ENCODE measurements at regions not wholly inside any gene's neighbourhood (a gene's known extent, or its start where the extent isn't known, plus 50 kb on each side); places are given as distances from the start of the nearest gene placed in this dataset.

- peak in 1 of 2 donors; percentile 38 for DNase-seq (ENCODE audit: low spot score in 2 of 2)
- Histone ChIP-seq H3K36me3 (no peaks in the 10 kb centered on the region), H3K4me1 (no peaks in the 10 kb centered on the region), H3K27ac (no peak overlapping the region), H3K4me3 (no peak overlapping the region), H3K9me3 (no peaks in the 10 kb centered on the region), H3K27me3 (peaks cover 12% of the 10 kb centered on the region)
- TF ChIP-seq CTCF (IDR thresholded peaks at IDR 0.05) (no peak), EP300 (IDR thresholded peaks at IDR 0.05) (no peak)
- 59% methylated on average over 4 of the region's 4 CpGs for WGBS
Measured at GRCh38 chr10:69697006-69697405, 67.0 kb downstream of the FAM241B start.

- TF ChIP-seq POLR2AphosphoS5 (IDR thresholded peaks at IDR 0.05) = no peak
- no peak for TF ChIP-seq POLR2A (IDR thresholded peaks at IDR 0.05)
- no peak for TF ChIP-seq EP300 (IDR thresholded peaks at IDR 0.05)
- TF ChIP-seq CTCF (IDR thresholded peaks at IDR 0.05) = no peak
- Histone ChIP-seq H3K36me3 (no peaks in the 10 kb centered on the region), H3K9me3 (no peaks in the 10 kb centered on the region), H3K4me1 (no peaks in the 10 kb centered on the region), H3K27ac (no peak overlapping the region), H3K27me3 (peaks cover 16% of the 10 kb centered on the region), H3K4me3 (no peak overlapping the region)
- 70% methylated on average over 3 of the region's 3 CpGs for WGBS
- no peak for DNase-seq (ENCODE audit: low spot score in 2 of 2)
Measured at GRCh38 chr10:69703256-69703655, 73.2 kb downstream of the FAM241B start.

GRCh38 chr10:69703766-69704630, 74.0 kb downstream of the FAM241B start:
- Histone ChIP-seq H3K27me3 (peaks cover 20% of the 10 kb centered on the region), H3K4me1 (no peaks in the 10 kb centered on the region), H3K4me3 (no peak overlapping the region), H3K27ac (no peak overlapping the region), H3K36me3 (no peaks in the 10 kb centered on the region), H3K9me3 (no peaks in the 10 kb centered on the region)
- 70% methylated on average over 7 of the region's 7 CpGs for WGBS
- no peak for DNase-seq (ENCODE audit: low spot score in 2 of 2)
- TF ChIP-seq POLR2A (IDR thresholded peaks at IDR 0.05) (no peak), EP300 (IDR thresholded peaks at IDR 0.05) (no peak), CTCF (IDR thresholded peaks at IDR 0.05) (no peak), POLR2AphosphoS5 (IDR thresholded peaks at IDR 0.05) (no peak)

- H3K9me3 ChIP-seq = no peaks in the 10 kb centered on the region
- peaks cover 23% of the 10 kb centered on the region for H3K27me3 ChIP-seq
- no peaks in the 10 kb centered on the region for H3K36me3 ChIP-seq
- TF ChIP-seq EP300 (IDR thresholded peaks at IDR 0.05) = no peak
- TF ChIP-seq POLR2AphosphoS5 (IDR thresholded peaks at IDR 0.05) = no peak
- TF ChIP-seq POLR2A (IDR thresholded peaks at IDR 0.05) = no peak
- TF ChIP-seq CTCF (IDR thresholded peaks at IDR 0.05) = no peak
- no peaks in the 10 kb centered on the region for H3K4me1 ChIP-seq
- DNase-seq (ENCODE audit: low spot score in 2 of 2) = peak in 1 of 2 donors; percentile 40
- H3K4me3 ChIP-seq = no peak overlapping the region
- 73% methylated on average over 7 of the region's 7 CpGs for WGBS
- no peak overlapping the region for H3K27ac ChIP-seq
Measured at GRCh38 chr10:69709366-69709941, 79.4 kb downstream of the FAM241B start.
